Left kidney (tissue), 1 donor: ENCODE measurements at regions not wholly inside any gene's neighbourhood (a gene's known extent, or its start where the extent isn't known, plus 50 kb on each side); places are given as distances from the start of the nearest gene placed in this dataset.

Experiments
- DNase-seq: peaks from one replicate; pipeline ENCODE4 v3.0.0-alpha.2; 2013

DNA sequence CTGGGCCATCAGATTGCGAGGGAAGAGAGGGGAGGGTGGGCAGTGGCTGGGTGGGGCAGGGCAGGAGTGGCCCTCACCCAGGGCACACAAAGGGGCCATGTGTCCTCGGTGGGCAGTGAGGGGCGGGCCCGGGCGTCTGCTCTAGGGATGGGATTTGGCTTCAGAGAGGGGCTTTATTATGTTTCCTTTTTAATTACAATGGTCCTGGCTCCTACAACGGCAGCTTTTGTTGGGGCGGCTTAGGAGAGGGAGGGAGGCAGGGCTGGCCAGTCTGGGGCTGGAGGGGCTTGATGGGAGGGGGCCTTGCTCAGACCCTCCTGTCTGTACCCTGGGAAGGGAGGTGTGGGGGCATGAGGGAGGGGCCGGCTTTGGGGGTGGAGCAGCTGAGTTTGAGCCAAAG is 102.8 kb upstream of the WNT4 start:
- DNase-seq, result no peak

DNA sequence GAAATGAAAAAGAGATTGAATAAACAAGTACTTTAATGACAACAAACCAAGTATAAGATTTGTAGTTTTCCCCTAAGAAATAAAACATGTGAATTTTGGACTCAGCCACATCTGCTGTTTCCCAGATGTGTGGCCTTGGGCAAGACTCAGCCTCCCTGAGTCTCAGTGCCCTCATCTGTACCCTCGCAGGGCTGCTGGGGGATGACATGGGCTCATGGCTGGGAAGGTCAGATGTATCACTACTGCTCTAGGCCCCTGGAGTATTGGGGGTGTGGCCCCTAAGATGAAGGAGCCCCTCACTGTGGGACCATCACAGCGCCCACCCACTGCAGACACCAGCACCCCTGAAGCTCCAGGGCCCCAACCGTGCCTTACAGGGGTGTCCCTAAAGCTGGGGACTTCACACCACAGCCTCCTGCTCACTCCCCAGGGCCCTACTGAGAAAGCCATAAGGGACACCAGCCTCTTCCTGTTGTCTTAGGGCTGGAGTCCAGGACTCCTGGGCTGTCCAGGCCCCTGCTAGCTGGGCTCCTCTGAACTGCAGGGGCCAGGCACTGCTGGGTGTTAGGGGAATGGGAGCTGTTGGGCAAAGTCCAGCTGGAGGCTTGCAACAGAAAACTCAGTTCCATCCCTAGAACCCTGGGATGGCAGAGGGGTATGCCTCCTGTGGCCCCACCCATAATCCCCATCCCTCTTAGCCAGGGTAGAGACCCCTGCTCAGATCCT is 104.0 kb upstream of the WNT4 start:
- DNase-seq, result no peak

GRCh38 chr1:22247527-22248245 is 104.8 kb upstream of the WNT4 start:
- DNase-seq, result no peak

DNA sequence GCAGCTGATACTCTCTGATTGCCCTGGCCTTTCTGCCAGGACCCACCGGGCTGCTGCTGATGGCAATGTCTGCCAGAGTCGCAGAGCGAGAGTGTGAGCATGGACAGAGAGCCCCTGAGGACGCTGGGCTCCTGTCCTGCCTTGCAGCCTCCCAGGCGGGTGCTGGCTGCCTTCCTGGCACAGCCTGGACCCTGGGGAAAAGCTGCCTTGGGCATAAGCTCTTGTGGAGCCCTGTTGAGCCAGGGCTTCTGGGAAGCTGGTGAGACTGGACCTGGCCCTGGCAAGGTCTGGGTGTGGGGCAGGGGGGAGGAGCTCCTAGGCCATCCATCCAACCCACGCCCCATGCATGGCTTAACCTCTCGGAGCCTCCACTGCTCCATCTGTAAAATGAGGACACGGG is 105.8 kb upstream of the WNT4 start:
- no peak for DNase-seq

GRCh38 chr1:22249928-22250680 is 107.2 kb upstream of the WNT4 start:
- DNase-seq, result no peak

GRCh38 chr1:22250724-22251123 is 107.8 kb upstream of the WNT4 start:
- no peak for DNase-seq

DNA sequence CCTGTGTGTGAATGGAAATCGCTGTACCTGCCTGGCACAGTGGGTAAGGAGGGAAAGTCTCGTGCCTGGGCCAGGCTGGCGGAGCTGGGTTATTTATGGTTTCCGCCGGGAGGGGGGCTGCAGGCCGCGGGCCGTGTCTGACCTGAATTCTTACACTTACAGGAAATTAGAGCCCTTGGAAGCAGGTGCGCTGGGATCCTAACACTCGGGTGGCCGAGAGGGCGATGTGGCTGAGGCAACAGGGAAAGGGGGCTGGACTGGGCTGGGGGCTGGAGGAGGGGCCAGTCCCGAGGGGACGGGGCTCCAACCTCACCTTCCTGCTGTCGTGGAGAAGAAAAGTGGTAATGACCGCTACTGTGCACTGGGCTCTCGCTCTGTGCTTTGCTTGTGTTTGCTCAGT is 109.4 kb upstream of the WNT4 start:
- peak; percentile 73 for DNase-seq

- DNase-seq, result no peak
These were observed 110.3 kb upstream of the WNT4 start for GRCh38 chr1:22253012-22253790.

DNA sequence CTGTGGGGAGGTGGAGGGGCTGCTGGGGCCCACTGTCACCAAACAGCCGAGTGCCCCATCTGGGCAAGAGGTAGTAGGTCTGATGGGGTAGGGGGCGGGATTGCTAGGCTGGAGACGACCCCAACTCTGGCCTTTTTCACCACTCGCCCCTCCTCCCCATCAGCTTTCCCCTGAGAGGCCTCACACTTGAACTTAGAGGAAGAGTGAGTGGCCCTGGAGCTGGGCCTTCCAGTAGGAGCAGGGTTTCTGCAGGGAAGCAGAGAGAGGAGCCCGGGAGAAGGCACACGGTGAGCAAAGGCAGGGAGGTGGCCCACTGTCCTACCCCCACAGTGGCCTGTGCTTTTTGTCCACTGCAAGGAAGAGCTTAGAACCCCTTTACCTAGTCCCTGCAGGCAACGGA is 111.9 kb upstream of the WNT4 start:
- no peak for DNase-seq

DNA sequence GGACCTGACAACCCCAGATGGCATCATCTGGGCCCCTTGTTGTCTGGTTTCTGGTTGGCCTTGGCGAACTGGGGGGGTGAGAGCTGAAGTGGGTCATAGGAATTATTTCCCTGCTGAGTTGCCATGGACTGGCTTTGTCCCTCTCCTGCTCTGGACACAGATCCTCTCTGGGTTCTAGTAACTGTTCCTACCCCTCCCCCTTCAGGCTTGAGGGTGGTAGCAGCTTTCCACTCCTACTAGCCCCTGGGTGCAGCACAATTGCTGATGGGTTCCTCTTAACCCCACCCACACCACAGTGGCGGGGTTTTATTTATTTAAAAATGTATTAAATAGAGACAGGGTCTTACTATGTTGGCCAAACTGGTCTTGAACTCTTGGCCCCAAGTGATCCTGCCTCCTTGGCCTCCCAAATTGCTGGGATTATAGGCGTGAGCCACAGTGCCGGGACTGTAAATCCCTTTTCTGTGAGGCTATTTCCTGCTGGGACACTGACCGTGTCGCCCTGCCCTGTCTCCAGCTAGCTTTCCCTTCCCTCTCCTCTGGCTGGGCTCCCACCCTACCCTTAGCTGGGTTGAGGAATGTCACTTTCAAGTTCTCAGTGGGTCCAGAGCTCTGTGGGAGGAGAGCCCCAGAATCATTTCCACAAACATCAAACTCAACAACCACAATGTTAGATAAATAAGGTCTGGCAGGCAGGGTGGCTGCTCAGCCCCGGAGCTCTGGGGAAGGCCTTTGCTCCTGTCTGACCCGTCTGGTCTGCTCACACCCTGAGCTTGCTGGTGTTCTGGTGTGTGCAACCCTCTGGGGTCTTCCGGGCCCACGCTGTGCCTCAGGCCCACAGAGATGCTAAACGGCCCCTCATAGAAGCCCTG is 112.7 kb upstream of the WNT4 start:
- DNase-seq, result no peak

DNA sequence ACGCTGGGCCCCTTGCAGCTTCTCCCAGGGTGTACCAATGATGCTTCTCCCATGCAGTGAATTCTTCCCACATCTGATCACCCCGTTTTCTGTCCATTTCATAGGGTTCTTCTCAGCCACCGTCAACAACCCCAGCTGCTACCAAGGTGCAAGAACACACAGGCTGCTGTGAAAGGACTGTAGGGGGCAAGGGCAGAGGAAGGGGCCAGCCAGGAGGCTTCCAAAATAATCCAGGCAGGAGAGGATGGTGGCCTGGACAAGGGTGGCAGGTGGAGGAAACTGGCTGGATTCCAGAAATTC is 113.3 kb upstream of the WNT4 start:
- no peak for DNase-seq

DNA sequence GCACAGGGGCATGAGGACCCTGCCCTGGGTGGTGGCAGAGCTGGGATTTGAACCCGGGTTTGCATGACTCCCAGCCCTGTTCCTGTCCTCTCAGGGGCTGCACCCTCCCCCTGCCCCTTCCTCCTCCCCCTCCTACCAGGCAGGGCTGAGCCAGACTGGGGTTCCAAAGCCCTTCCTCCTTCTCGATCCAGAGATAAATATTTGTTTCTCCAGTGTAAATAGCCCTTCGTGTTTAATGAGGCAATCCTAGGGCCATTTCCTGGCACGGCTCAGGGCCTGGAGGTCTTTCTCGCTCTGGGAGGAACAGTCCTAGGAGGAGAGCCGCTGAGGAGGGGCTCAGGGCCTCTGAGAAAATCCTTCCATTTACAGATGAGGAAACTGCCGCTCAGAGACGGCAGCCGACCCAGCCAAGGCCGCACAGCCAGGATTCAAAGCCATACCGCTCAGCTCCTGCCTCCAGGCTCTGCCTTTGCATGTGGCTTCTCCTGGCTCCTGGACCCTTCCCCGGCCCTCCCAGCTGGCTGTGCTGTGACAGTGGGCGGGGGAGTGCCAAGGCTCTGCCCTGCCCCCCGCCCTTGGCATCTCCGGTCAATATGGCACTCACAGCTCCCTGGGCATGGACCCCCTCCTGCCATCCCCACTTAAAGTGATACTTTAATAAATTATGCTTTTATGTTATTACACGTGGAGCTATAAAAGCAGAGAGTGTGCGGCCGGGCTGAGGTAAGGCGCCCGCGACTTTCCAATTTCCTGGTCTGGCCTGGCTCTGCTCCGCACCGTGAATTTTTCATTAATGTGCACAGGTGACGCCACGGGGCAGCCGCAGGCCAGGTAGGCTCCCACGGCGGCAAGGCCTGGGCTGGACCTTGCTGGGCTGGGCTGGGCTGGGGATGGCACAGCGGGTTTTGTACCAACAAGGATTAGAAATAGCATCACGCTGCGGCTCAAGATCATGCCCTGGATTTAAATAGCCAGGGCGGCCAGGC is 114.7 kb upstream of the WNT4 start:
- no peak for DNase-seq

GRCh38 chr1:22258698-22259097 is 115.8 kb upstream of the WNT4 start:
- DNase-seq, result no peak

DNA sequence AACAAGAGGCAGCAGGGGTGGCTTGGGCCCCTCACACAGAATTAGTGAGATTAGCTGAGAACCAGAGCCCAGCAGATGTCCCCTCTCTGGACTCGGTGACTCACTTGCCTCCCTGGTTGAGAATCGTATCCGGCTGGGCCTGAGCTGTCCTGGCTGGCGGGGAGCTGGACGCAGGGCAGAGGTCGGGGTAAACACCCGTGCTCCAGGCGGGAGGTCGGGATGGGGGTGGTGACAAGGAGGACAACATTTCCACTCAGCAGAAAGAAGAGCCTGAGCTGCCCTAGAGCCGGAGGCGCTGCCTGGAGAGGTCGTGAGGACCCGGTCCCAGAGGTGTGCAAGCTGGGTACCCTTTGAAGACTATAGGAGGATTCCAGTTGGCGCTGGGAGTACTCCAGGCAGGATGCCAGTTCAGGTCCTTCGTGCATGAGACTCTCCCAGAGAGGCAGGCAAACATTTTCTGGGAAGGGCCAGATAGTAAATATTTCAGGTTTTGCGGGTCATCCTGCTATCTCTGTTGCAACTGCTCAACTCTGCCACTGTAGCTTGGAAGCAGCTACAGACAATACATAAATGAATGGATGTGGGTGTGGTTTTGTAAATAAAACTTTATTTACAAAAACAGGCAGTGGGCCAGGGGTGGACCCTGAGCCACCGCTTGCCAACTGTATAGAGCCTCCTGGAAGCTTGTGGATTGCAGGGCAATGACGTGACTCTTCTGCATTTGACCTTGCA is 116.8 kb upstream of the WNT4 start:
- no peak for DNase-seq

- DNase-seq, result no peak
These were observed 118.0 kb upstream of the WNT4 start for GRCh38 chr1:22260860-22261432.

- no peak for DNase-seq
These were observed 118.7 kb upstream of the WNT4 start for GRCh38 chr1:22261580-22261979.

GRCh38 chr1:22262583-22262982 is 119.7 kb upstream of the WNT4 start:
- DNase-seq, result no peak

DNA sequence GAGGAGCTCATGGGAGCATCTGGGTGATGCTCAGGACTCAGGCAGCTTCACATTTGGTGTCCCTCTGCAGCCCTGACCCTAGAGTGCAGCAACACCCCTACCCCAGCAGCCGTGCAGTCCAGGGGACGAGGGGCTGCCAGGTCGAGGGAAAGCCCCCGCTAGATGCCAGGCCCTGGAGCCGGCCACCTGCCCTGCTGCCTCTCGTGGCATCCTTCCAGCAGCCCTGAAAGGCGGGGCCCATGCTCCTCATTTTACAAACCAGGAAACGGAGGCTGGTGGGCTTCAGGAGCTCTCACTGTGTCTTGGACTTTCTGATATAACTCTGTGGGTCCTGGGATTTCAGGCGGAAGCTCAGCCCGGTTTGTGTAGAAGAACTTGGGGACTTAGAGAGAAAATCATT is 120.5 kb upstream of the WNT4 start:
- no peak for DNase-seq
